ENCODE measurements at regions not wholly inside any gene's neighbourhood (a gene's known extent, or its start where the extent isn't known, plus 50 kb on each side); places are given as distances from the start of the nearest gene placed in this dataset.

- no peak for TF ChIP-seq AFF4 (CRISPR knock-in tag; IDR thresholded peaks at IDR 0.05; ENCODE audit: borderline replicate concordance)
- TF ChIP-seq SP1 (CRISPR knock-in tag; conservative IDR thresholded peaks at IDR 0.05) = no peak
- TF ChIP-seq, protein P1, sequence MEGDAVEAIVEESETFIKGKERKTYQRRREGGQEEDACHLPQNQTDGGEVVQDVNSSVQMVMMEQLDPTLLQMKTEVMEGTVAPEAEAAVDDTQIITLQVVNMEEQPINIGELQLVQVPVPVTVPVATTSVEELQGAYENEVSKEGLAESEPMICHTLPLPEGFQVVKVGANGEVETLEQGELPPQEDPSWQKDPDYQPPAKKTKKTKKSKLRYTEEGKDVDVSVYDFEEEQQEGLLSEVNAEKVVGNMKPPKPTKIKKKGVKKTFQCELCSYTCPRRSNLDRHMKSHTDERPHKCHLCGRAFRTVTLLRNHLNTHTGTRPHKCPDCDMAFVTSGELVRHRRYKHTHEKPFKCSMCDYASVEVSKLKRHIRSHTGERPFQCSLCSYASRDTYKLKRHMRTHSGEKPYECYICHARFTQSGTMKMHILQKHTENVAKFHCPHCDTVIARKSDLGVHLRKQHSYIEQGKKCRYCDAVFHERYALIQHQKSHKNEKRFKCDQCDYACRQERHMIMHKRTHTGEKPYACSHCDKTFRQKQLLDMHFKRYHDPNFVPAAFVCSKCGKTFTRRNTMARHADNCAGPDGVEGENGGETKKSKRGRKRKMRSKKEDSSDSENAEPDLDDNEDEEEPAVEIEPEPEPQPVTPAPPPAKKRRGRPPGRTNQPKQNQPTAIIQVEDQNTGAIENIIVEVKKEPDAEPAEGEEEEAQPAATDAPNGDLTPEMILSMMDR (IDR thresholded peaks at IDR 0.05) = no peak
Measured at GRCh38 chr1:55289042-55289441, 73.9 kb upstream of the USP24 start.
